ENCODE measurements at regions not wholly inside any gene's neighbourhood (a gene's known extent, or its start where the extent isn't known, plus 50 kb on each side); places are given as distances from the start of the nearest gene placed in this dataset.

DNA sequence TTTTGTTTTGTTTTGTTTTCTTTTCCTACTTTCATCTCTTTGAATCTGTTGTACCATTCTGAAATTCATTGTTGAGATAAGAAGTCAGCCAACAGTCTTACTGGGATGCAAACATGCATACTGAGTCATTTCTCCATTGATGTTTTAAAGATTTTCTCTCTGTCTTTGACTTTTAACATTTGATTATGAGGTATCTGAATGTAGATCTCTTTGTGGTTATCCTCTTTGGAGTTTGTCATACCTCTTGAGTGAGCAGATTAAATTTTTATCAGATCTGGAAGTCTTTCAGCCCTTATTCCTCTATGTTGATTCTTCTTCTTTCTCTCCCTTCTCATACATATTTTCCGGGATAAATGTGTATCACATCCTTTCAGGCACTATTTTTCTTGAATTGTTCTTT is 406.9 kb upstream of the NCAM2 start:
- no peak for TF ChIP-seq ZFX (IDR thresholded peaks at IDR 0.05)
- TF ChIP-seq, protein P1, sequence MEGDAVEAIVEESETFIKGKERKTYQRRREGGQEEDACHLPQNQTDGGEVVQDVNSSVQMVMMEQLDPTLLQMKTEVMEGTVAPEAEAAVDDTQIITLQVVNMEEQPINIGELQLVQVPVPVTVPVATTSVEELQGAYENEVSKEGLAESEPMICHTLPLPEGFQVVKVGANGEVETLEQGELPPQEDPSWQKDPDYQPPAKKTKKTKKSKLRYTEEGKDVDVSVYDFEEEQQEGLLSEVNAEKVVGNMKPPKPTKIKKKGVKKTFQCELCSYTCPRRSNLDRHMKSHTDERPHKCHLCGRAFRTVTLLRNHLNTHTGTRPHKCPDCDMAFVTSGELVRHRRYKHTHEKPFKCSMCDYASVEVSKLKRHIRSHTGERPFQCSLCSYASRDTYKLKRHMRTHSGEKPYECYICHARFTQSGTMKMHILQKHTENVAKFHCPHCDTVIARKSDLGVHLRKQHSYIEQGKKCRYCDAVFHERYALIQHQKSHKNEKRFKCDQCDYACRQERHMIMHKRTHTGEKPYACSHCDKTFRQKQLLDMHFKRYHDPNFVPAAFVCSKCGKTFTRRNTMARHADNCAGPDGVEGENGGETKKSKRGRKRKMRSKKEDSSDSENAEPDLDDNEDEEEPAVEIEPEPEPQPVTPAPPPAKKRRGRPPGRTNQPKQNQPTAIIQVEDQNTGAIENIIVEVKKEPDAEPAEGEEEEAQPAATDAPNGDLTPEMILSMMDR (conservative IDR thresholded peaks at IDR 0.05): no peak
- H3K27ac ChIP-seq: no peak overlapping the region

DNA sequence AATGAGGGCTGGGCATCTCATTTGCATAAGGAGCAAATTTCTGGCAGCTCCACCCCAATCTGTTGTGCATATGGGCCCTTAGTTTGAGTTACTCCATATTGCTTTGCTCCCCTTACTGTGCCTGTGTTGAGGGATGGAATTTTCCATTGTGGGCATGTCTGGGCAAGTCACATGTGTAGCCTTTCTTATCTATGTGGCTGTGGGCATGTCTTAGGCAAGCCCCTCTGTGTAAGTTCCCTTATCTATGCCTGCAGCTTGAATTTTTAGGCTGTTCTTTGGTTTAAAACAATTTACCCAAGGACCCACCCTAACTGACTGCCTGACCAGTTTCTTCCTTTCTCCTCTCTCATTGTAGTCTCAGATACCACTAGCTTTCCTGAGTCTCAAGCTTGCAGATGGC is 405.7 kb upstream of the NCAM2 start:
- TF ChIP-seq, protein P1 (conservative IDR thresholded peaks at IDR 0.05): no peak
- no peak for TF ChIP-seq ZFX (IDR thresholded peaks at IDR 0.05)
- H3K27ac ChIP-seq: no peak overlapping the region

DNA sequence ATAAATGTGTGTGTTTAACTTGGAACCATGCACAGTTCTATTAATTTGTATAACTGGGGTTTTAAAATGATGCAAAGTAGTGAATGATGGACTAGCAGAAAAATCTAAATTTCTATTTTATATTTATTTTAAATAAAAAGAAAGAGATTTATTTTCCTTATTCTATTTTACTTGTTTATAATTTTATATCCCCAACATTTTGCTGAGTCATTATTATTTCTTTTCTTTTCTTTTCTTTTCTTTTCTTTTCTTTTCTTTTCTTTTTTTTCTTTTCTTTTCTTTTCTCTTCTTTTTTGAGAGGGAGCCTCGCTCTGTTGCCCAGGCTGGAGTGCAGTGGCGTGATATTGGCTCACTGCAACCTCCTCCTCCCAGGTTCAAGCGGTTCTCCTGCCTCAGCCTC is 395.0 kb upstream of the NCAM2 start:
- no peak overlapping the region for H3K27ac ChIP-seq
- no peak for TF ChIP-seq ZFX (IDR thresholded peaks at IDR 0.05)
- TF ChIP-seq, protein P1 (conservative IDR thresholded peaks at IDR 0.05): no peak

DNA sequence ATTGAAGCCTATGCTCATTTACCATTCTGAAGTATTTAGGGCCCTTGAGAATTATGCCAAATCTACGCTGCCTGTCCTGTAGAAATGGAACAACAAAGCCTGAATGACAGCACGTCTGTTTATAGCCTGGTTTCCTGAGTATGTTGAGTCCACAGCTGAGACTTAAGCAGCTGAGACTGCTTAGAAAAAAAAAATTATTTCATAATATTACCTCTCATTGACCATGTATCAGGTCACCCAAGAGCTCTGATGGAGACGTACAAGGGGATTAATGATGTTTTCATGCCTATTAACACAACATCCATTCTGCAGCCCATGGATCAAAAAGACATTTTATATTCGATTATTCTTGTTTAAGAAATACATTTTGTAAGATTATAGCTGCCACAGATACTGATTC is 387.2 kb upstream of the NCAM2 start:
- no peak overlapping the region for H3K27ac ChIP-seq
- TF ChIP-seq, protein P1 (conservative IDR thresholded peaks at IDR 0.05): no peak
- TF ChIP-seq ZFX (IDR thresholded peaks at IDR 0.05): no peak

DNA sequence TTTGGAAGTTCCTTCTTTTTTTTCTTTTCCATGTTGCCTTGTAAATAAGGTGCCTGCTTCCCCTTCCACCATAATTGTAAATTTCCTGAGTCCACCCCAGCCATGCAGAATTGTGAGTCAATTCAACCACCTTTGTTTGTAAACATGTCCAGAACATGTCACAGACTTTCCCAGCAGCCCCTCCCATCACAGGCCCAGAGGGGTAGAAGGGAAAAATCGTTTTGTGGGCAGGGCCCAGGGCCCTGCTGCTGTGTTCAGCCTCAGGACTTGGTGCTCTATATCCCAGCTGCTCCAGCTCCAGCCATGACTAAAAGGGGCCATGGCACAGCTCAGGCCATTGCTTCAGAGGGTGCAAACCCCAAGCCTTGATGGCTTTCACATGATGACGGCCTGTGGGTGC is 384.6 kb upstream of the NCAM2 start:
- TF ChIP-seq, protein P1 (conservative IDR thresholded peaks at IDR 0.05): no peak
- TF ChIP-seq ZFX (IDR thresholded peaks at IDR 0.05): no peak

DNA sequence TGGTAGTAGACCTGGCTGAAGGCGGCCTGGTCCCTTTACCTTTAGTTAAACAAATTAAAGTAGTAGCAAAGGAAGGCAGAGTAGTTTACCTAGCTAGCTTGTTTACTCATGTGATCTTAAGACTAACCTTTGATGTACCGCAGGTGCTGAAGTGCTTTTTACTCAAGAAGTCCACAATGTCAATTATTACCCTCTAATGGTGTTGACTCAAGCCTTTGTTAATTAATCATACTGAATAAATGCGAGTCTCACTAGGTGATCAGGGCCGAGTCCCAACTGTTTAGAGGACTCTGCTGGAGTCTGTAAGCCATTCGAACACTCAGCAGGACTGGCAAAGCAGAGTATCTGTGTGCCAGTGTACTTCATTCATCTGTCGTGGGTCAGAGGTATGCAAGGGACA is 381.1 kb upstream of the NCAM2 start:
- TF ChIP-seq, protein P1 (conservative IDR thresholded peaks at IDR 0.05): no peak
- TF ChIP-seq ZFX (IDR thresholded peaks at IDR 0.05): no peak

More for the DNA sequence above, 384.6 kb upstream of the NCAM2 start:
- no peak overlapping the region for H3K27ac ChIP-seq

DNA sequence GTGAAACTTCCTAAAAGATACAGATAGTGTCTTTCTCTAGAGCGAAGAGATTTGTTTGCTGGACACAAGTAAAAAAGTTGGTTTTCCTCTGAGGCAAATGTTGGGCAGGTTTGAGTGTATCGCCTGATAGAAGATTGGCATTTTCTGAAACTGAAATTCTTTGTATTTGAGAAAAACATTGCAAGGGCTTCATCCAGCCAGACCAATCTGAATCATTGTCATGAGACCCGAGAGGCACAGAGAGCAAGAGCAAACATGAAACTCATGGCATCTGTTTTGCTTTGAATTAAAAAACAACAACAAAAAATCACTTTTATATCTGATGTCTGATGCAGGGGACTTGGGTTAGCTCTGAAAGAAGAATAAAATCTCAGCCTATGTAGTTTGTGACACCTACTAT is 379.3 kb upstream of the NCAM2 start:
- no peak overlapping the region for H3K27ac ChIP-seq
- TF ChIP-seq ZFX (IDR thresholded peaks at IDR 0.05): no peak
- TF ChIP-seq, protein P1 (conservative IDR thresholded peaks at IDR 0.05): no peak

More for the DNA sequence above, 381.1 kb upstream of the NCAM2 start:
- H3K27ac ChIP-seq: no peak overlapping the region
